Endothelial cell of umbilical vein (primary cell): ENCODE measurements at regions not wholly inside any gene's neighbourhood (a gene's known extent, or its start where the extent isn't known, plus 50 kb on each side); places are given as distances from the start of the nearest gene placed in this dataset.

Source experiments
- BruUV-seq: library from RNA; stranded (reverse); fragments of 400-500 nt; replicated peaks from 2 replicates; lab custom pipeline; 2021; lab: Mats Ljungman, UMichigan
- CTCF ChIA-PET: fragments of 300-600, 350-600 bp; sonication (Branson Sonifier 250); formaldehyde crosslinking; loops from one replicate; lab custom pipeline; 2021; ENCODE audit warnings: antibody characterized with exemption, inconsistent platforms; lab: Charles Lee
- POLR2A ChIA-PET: fragments of 300-600, 350-600 bp; sonication (Branson Sonifier 250); formaldehyde crosslinking; loops from one replicate; lab custom pipeline; 2021; ENCODE audit warnings: antibody characterized with exemption, inconsistent platforms; lab: Charles Lee
- DNase-seq: peaks from one replicate; pipeline ENCODE4 v3.0.0-alpha.2; 2011; ENCODE audit warnings: low read depth, low spot score
- FAIRE-seq: peaks from 2 replicates; lab custom pipeline; 2011; peaks lifted over from hg19 to GRCh38; lab: Jason Lieb, UNC
- H2AFZ ChIP-seq: 2 replicates; pipeline ENCODE4 v1.6.0; 2012; ENCODE audit warnings: low read depth, low read length, control low read depth, inconsistent platforms
- H3K27ac ChIP-seq: 2 replicates; pipeline ENCODE4 v1.5.1; 2011; ENCODE audit warnings: low read depth, mild to moderate bottlenecking, control low read depth, low read length, moderate library complexity; ENCODE audit not compliant: insufficient read depth
- H3K27me3 ChIP-seq, 2 experiments: 2 replicates each; pipeline versions ENCODE4 v1.6.0 to v1.6.1; 2011; ENCODE audit warnings: low read length in 2 of 2, mixed read lengths in 1 of 2; ENCODE audit not compliant: control insufficient read depth in 2 of 2, insufficient read depth in 2 of 2
- H3K36me3 ChIP-seq, 2 experiments: 2 replicates in 1 of 2; 3 replicates in 1 of 2; pipeline ENCODE4 v1.5.1; 2011; ENCODE audit warnings: low read length in 2 of 2, mild to moderate bottlenecking in 1 of 2, moderate library complexity in 1 of 2; ENCODE audit not compliant: control insufficient read depth in 2 of 2, insufficient read depth in 2 of 2; ENCODE audit errors: extremely low read depth in 1 of 2
- H3K4me1 ChIP-seq: 3 replicates; pipeline ENCODE4 v1.5.1; 2011; ENCODE audit warnings: mild to moderate bottlenecking, low read length; ENCODE audit not compliant: control insufficient read depth, insufficient read depth; ENCODE audit errors: extremely low read depth
- H3K4me2 ChIP-seq: 2 replicates; pipeline ENCODE4 v1.6.1; 2011; ENCODE audit warnings: low read length, control low read depth, mixed read lengths; ENCODE audit not compliant: insufficient read depth
- H3K4me3 ChIP-seq, 3 experiments: fragments of 200-600 bp in 1 of 3; sonication (generic), shearing (Covaris generic) in 1 of 3; replicated peaks in 1 of 3; 2 replicates each; pipeline ENCODE4 v1.5.1; 2011 to 2016; ENCODE audit warnings: control low read depth in 3 of 3, low read length in 3 of 3, mild to moderate bottlenecking in 2 of 3, inconsistent platforms in 1 of 3, low read depth in 1 of 3, moderate library complexity in 1 of 3; ENCODE audit not compliant: insufficient read depth in 1 of 3
- H3K79me2 ChIP-seq: 2 replicates; pipeline ENCODE4 v1.6.0; 2012; ENCODE audit warnings: low read length, inconsistent platforms; ENCODE audit not compliant: control insufficient read depth, insufficient read depth
- H3K9ac ChIP-seq: replicated peaks from 2 replicates; pipeline ENCODE3; 2011; ENCODE audit warnings: low read length, control low read depth; ENCODE audit not compliant: insufficient read depth; ENCODE audit errors: extremely low read depth
- H3K9me1 ChIP-seq: replicated peaks from 3 replicates; pipeline ENCODE4 v1.6.0; 2011; ENCODE audit warnings: mild to moderate bottlenecking, low read length; ENCODE audit not compliant: control insufficient read depth, insufficient read depth; ENCODE audit errors: extremely low read depth
- H3K9me3 ChIP-seq: replicated peaks from 2 replicates; pipeline ENCODE4 v1.5.1; 2012; ENCODE audit warnings: low read length, inconsistent platforms; ENCODE audit not compliant: control insufficient read depth, insufficient read depth
- H4K20me1 ChIP-seq: replicated peaks from 2 replicates; pipeline ENCODE3; 2011; ENCODE audit warnings: mild to moderate bottlenecking, low read length; ENCODE audit not compliant: control insufficient read depth, insufficient read depth; ENCODE audit errors: extremely low read depth
- CTCF ChIP-seq, 2 donors: IDR thresholded peaks; 1 replicate in 1 of 2; 2 replicates in 1 of 2; pipeline ENCODE4 v1.5.1; 2011; ENCODE audit warnings: low read length in 2 of 2, mild to moderate bottlenecking in 2 of 2, moderate library complexity in 2 of 2, control low read depth in 1 of 2, inconsistent platforms in 1 of 2, low read depth in 1 of 2; ENCODE audit not compliant: insufficient read depth in 1 of 2; ENCODE audit errors: extremely low read depth in 1 of 2
- GATA2 ChIP-seq: IDR thresholded peaks from 2 replicates; pipeline ENCODE4 v1.7.0; 2011; ENCODE audit warnings: low read depth, mild to moderate bottlenecking, moderate library complexity, mixed read lengths, low read length; ENCODE audit not compliant: insufficient read length, insufficient read depth
- POLR2A ChIP-seq: IDR thresholded peaks from 2 replicates; pipeline ENCODE4 v1.6.1; 2012; ENCODE audit warnings: low read depth, mild to moderate bottlenecking, control low read depth, low read length
- dilution Hi-C: fragments of 300-500 bp; cut with MboI; formaldehyde crosslinking; loops from one replicate; pipeline ENCODE4 v1.15.0; 2019; ENCODE audit warnings: low sequenced_read_pairs; ENCODE audit not compliant: extremely low pct_ligation_motif_present
- intact Hi-C: fragments of 100-400 bp; cut with micrococcal nuclease; formaldehyde crosslinking; loops from one replicate; pipeline ENCODE4 v1.10.0; 2022

GRCh38 chr1:82423174-82423815 is 622.6 kb downstream of the ADGRL2 start:
- POLR2A ChIA-PET: interaction anchor here (0.5 kb wide), 1 partner anchor 242 kb away, joined by 6 read pairs; no protein-coding TSS in a partner anchor

More at GRCh38 chr1:82423174-82423815, 622.6 kb downstream of the ADGRL2 start:
- Histone ChIP-seq H3K4me1 (no peaks in the 10 kb centered on the region), H3K27me3 (no peaks in the 10 kb centered on the region), H3K9ac (no peak overlapping the region), H3K36me3 (no peaks in the 10 kb centered on the region), H3K4me2 (no peak overlapping the region), H3K9me3 (no peaks in the 10 kb centered on the region), H3K9me1 (no peaks in the 10 kb centered on the region), H3K79me2 (no peaks in the 10 kb centered on the region), H3K27ac (no peak overlapping the region), H4K20me1 (no peaks in the 10 kb centered on the region), H2AFZ (no peak overlapping the region), H3K4me3 (no peak overlapping the region)
- DNase-seq (no peak), FAIRE-seq (no peak)
- no TSS peak for BruUV-seq
- intact Hi-C loops (no loop called here), dilution Hi-C loops (no loop called here)
- TF ChIP-seq GATA2 (no peak), POLR2A (no peak), CTCF (IDR thresholded peaks at IDR 0.05; ENCODE audit: extremely low read depth in 1 of 2, insufficient read depth in 1 of 2, low read depth in 1 of 2, low read length in 2 of 2) (no peak)
- CTCF ChIA-PET: interaction anchor here (0.6 kb wide), 1 partner anchor 687 kb away, joined by 4 read pairs; no protein-coding TSS in a partner anchor
